OCI-LY1 (cell line): ENCODE measurements at regions not wholly inside any gene's neighbourhood (a gene's known extent, or its start where the extent isn't known, plus 50 kb on each side); places are given as distances from the start of the nearest gene placed in this dataset.

ENCODE experiments used
- H2AFZ ChIP-seq: fragments of 200-600 bp; sonication (generic), shearing (Covaris generic); 2 replicates; pipeline ENCODE4 v1.6.0; 2014; ENCODE audit warnings: antibody characterized with exemption, mild to moderate bottlenecking, low read length
- H3F3A ChIP-seq: fragments of 200-600 bp; sonication (generic), shearing (Covaris generic); 2 replicates; pipeline ENCODE4 v1.6.0; 2014; ENCODE audit warnings: mild to moderate bottlenecking, antibody characterized with exemption, low read length, moderate library complexity; ENCODE audit not compliant: insufficient read depth
- H3K27ac ChIP-seq: fragments of 200-600 bp; sonication (generic); 2 replicates; pipeline ENCODE4 v1.5.1; 2014; ENCODE audit warnings: low read length, mixed run types, mild to moderate bottlenecking, low read depth; ENCODE audit not compliant: poor library complexity, severe bottlenecking
- H3K27me3 ChIP-seq: fragments of 200-600 bp; sonication (generic); 2 replicates; pipeline ENCODE4 v1.6.0; 2014; ENCODE audit warnings: antibody characterized with exemption, mild to moderate bottlenecking, low read length, moderate library complexity; ENCODE audit not compliant: insufficient read depth
- H3K36me3 ChIP-seq: fragments of 200-600 bp; sonication (generic); 2 replicates; pipeline ENCODE4 v1.6.1; 2014; ENCODE audit warnings: mild to moderate bottlenecking, antibody characterized with exemption, low read length, moderate library complexity, mixed read lengths; ENCODE audit not compliant: insufficient read depth
- H3K4me1 ChIP-seq: fragments of 200-600 bp; sonication (generic); 2 replicates; pipeline ENCODE4 v1.5.1; 2014; ENCODE audit warnings: mild to moderate bottlenecking, low read length, moderate library complexity; ENCODE audit not compliant: insufficient read depth, severe bottlenecking
- H3K4me2 ChIP-seq: fragments of 200-600 bp; sonication (generic), shearing (Covaris generic); 2 replicates; pipeline ENCODE4 v1.6.1; 2014; ENCODE audit warnings: low read length
- H3K4me3 ChIP-seq: fragments of 200-600 bp; sonication (generic); 2 replicates; pipeline ENCODE4 v1.5.1; 2014; ENCODE audit warnings: low read length, low read depth, mild to moderate bottlenecking, mixed read lengths; ENCODE audit not compliant: poor library complexity, severe bottlenecking
- H3K79me2 ChIP-seq: fragments of 200-600 bp; shearing (Covaris generic); 2 replicates; pipeline ENCODE4 v1.6.1; 2016; ENCODE audit warnings: mixed run types, low read length, mixed read lengths; ENCODE audit not compliant: insufficient read depth
- H3K9ac ChIP-seq: fragments of 200-600 bp; sonication (generic), shearing (Covaris generic); 2 replicates; pipeline ENCODE4 v1.6.1; 2014; ENCODE audit warnings: mild to moderate bottlenecking, low read length, mixed read lengths
- H3K9me2 ChIP-seq: fragments of 200-600 bp; sonication (generic), shearing (Covaris generic); 2 replicates; pipeline ENCODE4 v1.6.1; 2014; ENCODE audit warnings: low read depth, mild to moderate bottlenecking, low read length, mixed read lengths
- H3K9me3 ChIP-seq: fragments of 200-600 bp; shearing (Covaris generic); 2 replicates; pipeline ENCODE4 v1.6.1; 2014; ENCODE audit warnings: low read length, mixed read lengths
- H4K20me1 ChIP-seq: fragments of 200-600 bp; sonication (generic), shearing (Covaris generic); 2 replicates; pipeline ENCODE4 v1.6.0; 2016; ENCODE audit warnings: mild to moderate bottlenecking, low read length; ENCODE audit not compliant: insufficient read depth
- EZH2 ChIP-seq: fragments of 200-600 bp; sonication (generic), shearing (Covaris generic); IDR thresholded peaks from 2 replicates; pipeline ENCODE4 v1.8.0; 2017; ENCODE audit warnings: borderline replicate concordance, mixed run types, mild to moderate bottlenecking, antibody characterized with exemption, low read length, moderate library complexity, mixed read lengths
- TF ChIP-seq, protein P1 (sequence below): fragments of 200-600 bp; sonication (generic), shearing (Covaris generic); IDR thresholded peaks from 2 replicates; pipeline ENCODE4 v1.5.1; 2017; ENCODE audit warnings: mild to moderate bottlenecking, antibody characterized with exemption, low read length, moderate library complexity, mixed read lengths

GRCh38 chr15:60265057-60265456 lies 132.7 kb downstream of the ANXA2 start:
- H3K4me2 ChIP-seq, result no peak overlapping the region
- no peak overlapping the region for H3K4me3 ChIP-seq
- H2AFZ ChIP-seq, result no peak overlapping the region
- no peaks in the 10 kb centered on the region for H3K4me1 ChIP-seq
- H3K9ac ChIP-seq, result no peak overlapping the region
- H3F3A ChIP-seq, result no peaks in the 10 kb centered on the region
- H3K9me3 ChIP-seq, result no peaks in the 10 kb centered on the region
- no peaks in the 10 kb centered on the region; the same call in 1 of the 2 replicates for H3K27me3 ChIP-seq
- no peak overlapping the region for H3K27ac ChIP-seq
- TF ChIP-seq, protein P1, sequence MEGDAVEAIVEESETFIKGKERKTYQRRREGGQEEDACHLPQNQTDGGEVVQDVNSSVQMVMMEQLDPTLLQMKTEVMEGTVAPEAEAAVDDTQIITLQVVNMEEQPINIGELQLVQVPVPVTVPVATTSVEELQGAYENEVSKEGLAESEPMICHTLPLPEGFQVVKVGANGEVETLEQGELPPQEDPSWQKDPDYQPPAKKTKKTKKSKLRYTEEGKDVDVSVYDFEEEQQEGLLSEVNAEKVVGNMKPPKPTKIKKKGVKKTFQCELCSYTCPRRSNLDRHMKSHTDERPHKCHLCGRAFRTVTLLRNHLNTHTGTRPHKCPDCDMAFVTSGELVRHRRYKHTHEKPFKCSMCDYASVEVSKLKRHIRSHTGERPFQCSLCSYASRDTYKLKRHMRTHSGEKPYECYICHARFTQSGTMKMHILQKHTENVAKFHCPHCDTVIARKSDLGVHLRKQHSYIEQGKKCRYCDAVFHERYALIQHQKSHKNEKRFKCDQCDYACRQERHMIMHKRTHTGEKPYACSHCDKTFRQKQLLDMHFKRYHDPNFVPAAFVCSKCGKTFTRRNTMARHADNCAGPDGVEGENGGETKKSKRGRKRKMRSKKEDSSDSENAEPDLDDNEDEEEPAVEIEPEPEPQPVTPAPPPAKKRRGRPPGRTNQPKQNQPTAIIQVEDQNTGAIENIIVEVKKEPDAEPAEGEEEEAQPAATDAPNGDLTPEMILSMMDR, result no peak
- no peak for TF ChIP-seq EZH2
- no peaks in the 10 kb centered on the region for H3K79me2 ChIP-seq
- H3K36me3 ChIP-seq, result no peaks in the 10 kb centered on the region
- H3K9me2 ChIP-seq, result no peaks in the 10 kb centered on the region
- no peaks in the 10 kb centered on the region for H4K20me1 ChIP-seq

DNA sequence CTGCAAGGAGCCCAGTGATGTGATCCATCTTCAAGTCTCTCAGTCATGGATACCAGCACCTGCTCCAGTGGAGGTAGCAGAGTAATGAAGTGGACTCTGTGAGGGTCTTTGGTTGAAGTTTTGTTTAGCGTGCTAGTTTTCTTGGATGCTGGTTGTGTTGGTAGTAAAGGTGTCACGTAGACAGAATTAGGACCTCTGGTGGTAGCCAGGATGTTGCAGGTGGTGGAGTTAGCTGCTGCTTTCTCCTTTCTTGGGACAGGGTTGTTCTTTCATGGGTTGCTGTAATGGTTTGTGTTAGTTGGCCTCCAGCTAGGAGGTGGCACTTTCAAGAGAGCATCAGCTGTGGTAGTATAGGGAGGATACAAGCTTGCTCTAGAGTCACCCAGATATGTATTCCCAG lies 125.2 kb downstream of the ANXA2 start:
- H3K9ac ChIP-seq, result no peak overlapping the region
- H2AFZ ChIP-seq, result no peak overlapping the region
- no peaks in the 10 kb centered on the region for H3K36me3 ChIP-seq
- H3K79me2 ChIP-seq, result no peaks in the 10 kb centered on the region
- no peaks in the 10 kb centered on the region for H3K27me3 ChIP-seq
- no peaks in the 10 kb centered on the region for H3F3A ChIP-seq
- TF ChIP-seq, protein P1, result peak; percentile 11; the same call in 1 of the 2 replicates
- TF ChIP-seq EZH2, result no peak
- no peak overlapping the region for H3K4me3 ChIP-seq
- H3K27ac ChIP-seq, result no peak overlapping the region
- peaks cover 7% of the 10 kb centered on the region for H3K9me3 ChIP-seq
- no peak overlapping the region for H3K4me2 ChIP-seq
- no peaks in the 10 kb centered on the region for H3K4me1 ChIP-seq
- no peaks in the 10 kb centered on the region for H4K20me1 ChIP-seq
- no peaks in the 10 kb centered on the region for H3K9me2 ChIP-seq

GRCh38 chr15:60275624-60276023 lies 122.2 kb downstream of the ANXA2 start:
- Histone ChIP-seq H3K4me2 (no peak overlapping the region), H3K79me2 (no peaks in the 10 kb centered on the region), H3K27me3 (no peaks in the 10 kb centered on the region), H2AFZ (no peak overlapping the region), H3K4me1 (no peaks in the 10 kb centered on the region), H3K36me3 (no peaks in the 10 kb centered on the region), H3K9ac (no peak overlapping the region), H3K9me2 (no peaks in the 10 kb centered on the region), H3K9me3 (peaks cover 7% of the 10 kb centered on the region), H4K20me1 (no peaks in the 10 kb centered on the region), H3K4me3 (no peak overlapping the region), H3K27ac (no peak overlapping the region), H3F3A (no peaks in the 10 kb centered on the region)
- no peak for TF ChIP-seq EZH2
- TF ChIP-seq, protein P1, result no peak
